Stimulated activated CD4-positive, alpha-beta T cell treated with anti-CD3 and anti-CD28 coated beads, Interleukin-12 subunit alpha, Interleukin-12 subunit beta, amount 100 ng/mL, for 24 hours (primary cell): ENCODE measurements at regions not wholly inside any gene's neighbourhood (a gene's known extent, or its start where the extent isn't known, plus 50 kb on each side); places are given as distances from the start of the nearest gene placed in this dataset.

ENCODE experiments used
- DNase-seq, 2 experiments: peaks; one replicate each; pipeline ENCODE4 v3.0.0-alpha.2; 2020; ENCODE audit warnings: low read depth in 2 of 2

- DNase-seq, result no peak
These were observed 199.4 kb upstream of the ARRDC4 start for GRCh38 chr15:97761110-97761509.

GRCh38 chr15:97783240-97783639 lies 177.3 kb upstream of the ARRDC4 start:
- no peak for DNase-seq

- DNase-seq, result no peak
These were observed 173.8 kb upstream of the ARRDC4 start for GRCh38 chr15:97786741-97787140.

GRCh38 chr15:97790180-97790579 lies 170.3 kb upstream of the ARRDC4 start:
- no peak for DNase-seq

- DNase-seq, result no peak
These were observed 168.4 kb upstream of the ARRDC4 start for GRCh38 chr15:97791824-97792792.

- no peak for DNase-seq
These were observed 155.6 kb upstream of the ARRDC4 start for GRCh38 chr15:97804950-97805349.

- DNase-seq, result no peak
These were observed 153.7 kb upstream of the ARRDC4 start for GRCh38 chr15:97806766-97807165.

- no peak for DNase-seq
These were observed 144.7 kb upstream of the ARRDC4 start for GRCh38 chr15:97815835-97816234.

GRCh38 chr15:97817276-97817890 lies 143.1 kb upstream of the ARRDC4 start:
- no peak for DNase-seq

GRCh38 chr15:97836003-97836402 lies 124.5 kb upstream of the ARRDC4 start:
- no peak for DNase-seq

GRCh38 chr15:97837896-97838295 lies 122.6 kb upstream of the ARRDC4 start:
- DNase-seq, result no peak

GRCh38 chr15:97838606-97839210 lies 121.8 kb upstream of the ARRDC4 start:
- no peak for DNase-seq

GRCh38 chr15:97840501-97840900 lies 120.0 kb upstream of the ARRDC4 start:
- no peak for DNase-seq

GRCh38 chr15:97841558-97841957 lies 118.9 kb upstream of the ARRDC4 start:
- DNase-seq, result no peak

- DNase-seq, result no peak
These were observed 111.3 kb upstream of the ARRDC4 start for GRCh38 chr15:97849183-97849582.

GRCh38 chr15:97858296-97858695 lies 102.2 kb upstream of the ARRDC4 start:
- DNase-seq, result no peak

GRCh38 chr15:97861529-97862260 lies 98.8 kb upstream of the ARRDC4 start:
- no peak for DNase-seq

GRCh38 chr15:97866959-97867358 lies 93.5 kb upstream of the ARRDC4 start:
- DNase-seq, result no peak

- DNase-seq, result no peak
These were observed 92.6 kb upstream of the ARRDC4 start for GRCh38 chr15:97867870-97868269.

GRCh38 chr15:97868981-97869380 lies 91.5 kb upstream of the ARRDC4 start:
- no peak for DNase-seq

- DNase-seq, result no peak
These were observed 89.7 kb upstream of the ARRDC4 start for GRCh38 chr15:97870771-97871170.

- no peak for DNase-seq
These were observed 86.4 kb upstream of the ARRDC4 start for GRCh38 chr15:97874139-97874538.
